Kidney capillary endothelial cell (primary cell): ENCODE measurements at regions not wholly inside any gene's neighbourhood (a gene's known extent, or its start where the extent isn't known, plus 50 kb on each side); places are given as distances from the start of the nearest gene placed in this dataset.

Experiments used
- DNase-seq: peaks from one replicate; pipeline ENCODE4 v3.0.0-alpha.2; 2018; ENCODE audit warnings: low spot score

- DNase-seq: no peak
These were observed 277.0 kb downstream of the CRPPA start for GRCh38 chr7:16144361-16144760.

- no peak for DNase-seq
These were observed 283.4 kb downstream of the CRPPA start for GRCh38 chr7:16137944-16138343.

- DNase-seq: no peak
These were observed 284.4 kb downstream of the CRPPA start for GRCh38 chr7:16136896-16137295.

- no peak for DNase-seq
These were observed 285.7 kb downstream of the CRPPA start for GRCh38 chr7:16135658-16136057.

- peak; percentile 45 for DNase-seq
These were observed 290.9 kb downstream of the CRPPA start for GRCh38 chr7:16130111-16131110.

GRCh38 chr7:16129431-16130110 is 291.8 kb downstream of the CRPPA start:
- peak; percentile 75 for DNase-seq

- DNase-seq: no peak
These were observed 298.1 kb downstream of the CRPPA start for GRCh38 chr7:16123117-16123770.

GRCh38 chr7:16121876-16122390 is 299.4 kb downstream of the CRPPA start:
- DNase-seq: no peak

GRCh38 chr7:16115374-16115773 is 306.0 kb downstream of the CRPPA start:
- DNase-seq: no peak

- peak; percentile 8 for DNase-seq
These were observed 306.7 kb downstream of the CRPPA start for GRCh38 chr7:16114633-16115032.

GRCh38 chr7:16114071-16114470 is 307.3 kb downstream of the CRPPA start:
- no peak for DNase-seq

- DNase-seq: no peak
These were observed 308.3 kb downstream of the CRPPA start for GRCh38 chr7:16113058-16113457.

- no peak for DNase-seq
These were observed 314.5 kb downstream of the CRPPA start for GRCh38 chr7:16106869-16107268.

- DNase-seq: no peak
These were observed 315.0 kb downstream of the CRPPA start for GRCh38 chr7:16106300-16106699.

- no peak for DNase-seq
These were observed 322.0 kb downstream of the CRPPA start for GRCh38 chr7:16099302-16099849.

- DNase-seq: peak; percentile 30
These were observed 322.7 kb downstream of the CRPPA start for GRCh38 chr7:16098585-16099179.

GRCh38 chr7:16098058-16098457 is 323.3 kb downstream of the CRPPA start:
- peak; percentile 26 for DNase-seq

GRCh38 chr7:16095171-16095950 is 326.0 kb downstream of the CRPPA start:
- DNase-seq: no peak

- no peak for DNase-seq
These were observed 326.7 kb downstream of the CRPPA start for GRCh38 chr7:16094651-16095050.

- no peak for DNase-seq
These were observed 328.6 kb downstream of the CRPPA start for GRCh38 chr7:16092711-16093110.
